HG03097 (cell line): ENCODE measurements at regions not wholly inside any gene's neighbourhood (a gene's known extent, or its start where the extent isn't known, plus 50 kb on each side); places are given as distances from the start of the nearest gene placed in this dataset.

ENCODE experiments used
- ATAC-seq: cut with Tn5 transposase; IDR thresholded peaks from one replicate; pipeline ENCODE4 v1.9.1; 2021; ENCODE audit not compliant: unreplicated experiment, low FRiP score

DNA sequence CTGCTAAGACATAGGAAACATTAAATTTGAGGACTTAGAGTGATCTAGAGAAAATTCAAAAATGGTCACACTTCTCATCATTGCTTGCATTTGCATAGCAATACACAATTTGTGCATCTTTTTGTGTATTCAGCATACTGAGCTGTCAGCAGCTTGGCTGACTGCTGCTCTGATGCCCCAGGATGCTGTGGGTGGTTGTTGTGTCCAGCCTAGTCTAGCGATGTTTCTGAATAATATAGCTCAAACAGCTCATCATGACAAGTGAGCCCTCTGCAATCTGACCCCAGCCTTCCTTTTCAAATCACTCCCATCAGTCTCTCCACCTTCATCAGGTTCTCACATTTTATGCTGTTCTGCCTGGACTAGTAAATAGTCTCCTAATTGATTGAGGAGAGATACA is 483.7 kb upstream of the SPHKAP start:
- ATAC-seq: no peak

DNA sequence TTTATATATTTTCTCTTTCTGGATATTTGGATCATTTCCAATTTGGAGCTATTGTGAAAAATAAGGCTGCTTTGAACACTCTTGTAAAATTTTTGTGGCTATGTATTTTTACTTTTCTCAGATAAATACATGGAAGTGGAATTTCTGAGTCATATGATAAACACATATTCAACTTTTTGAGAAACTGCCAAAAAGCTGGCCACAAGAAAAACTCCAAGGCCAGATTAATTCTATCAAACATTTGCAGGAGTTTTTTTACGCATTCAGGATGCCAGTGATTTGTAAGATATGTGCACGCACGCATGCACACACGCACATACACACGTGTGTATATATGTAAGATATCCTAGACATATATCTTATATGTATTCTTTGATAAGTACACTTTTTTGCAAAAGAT is 477.5 kb upstream of the SPHKAP start:
- ATAC-seq: no peak

DNA sequence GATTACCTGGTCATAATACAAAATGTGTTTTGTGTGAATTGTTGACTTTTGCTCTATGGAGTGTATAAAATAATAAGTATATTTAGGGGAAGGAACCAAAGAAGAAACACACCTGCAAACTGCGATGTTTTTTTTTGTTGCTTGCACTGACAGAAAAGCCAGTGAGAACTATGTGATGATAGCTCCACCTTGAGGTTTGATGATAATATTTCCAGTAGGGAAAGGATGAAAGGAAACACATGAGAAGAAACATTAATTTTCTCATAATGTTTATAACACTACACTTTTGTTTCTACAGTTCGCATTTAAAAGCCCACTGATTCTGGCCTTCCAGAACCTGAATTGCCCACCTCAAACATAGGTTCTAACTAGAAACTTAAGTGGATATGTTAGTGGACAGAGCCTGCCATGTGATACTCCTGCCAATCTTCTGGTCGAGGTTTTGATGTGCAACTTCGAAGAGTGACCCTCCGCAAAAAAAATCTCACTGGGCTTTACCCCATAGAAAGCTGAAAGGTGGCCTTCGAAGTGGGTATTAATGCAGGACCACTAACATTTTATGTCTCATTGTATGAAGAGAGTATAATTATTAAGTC is 476.4 kb upstream of the SPHKAP start:
- no peak for ATAC-seq

- no peak for ATAC-seq
These were observed 473.8 kb upstream of the SPHKAP start for GRCh38 chr2:228655331-228655730.

DNA sequence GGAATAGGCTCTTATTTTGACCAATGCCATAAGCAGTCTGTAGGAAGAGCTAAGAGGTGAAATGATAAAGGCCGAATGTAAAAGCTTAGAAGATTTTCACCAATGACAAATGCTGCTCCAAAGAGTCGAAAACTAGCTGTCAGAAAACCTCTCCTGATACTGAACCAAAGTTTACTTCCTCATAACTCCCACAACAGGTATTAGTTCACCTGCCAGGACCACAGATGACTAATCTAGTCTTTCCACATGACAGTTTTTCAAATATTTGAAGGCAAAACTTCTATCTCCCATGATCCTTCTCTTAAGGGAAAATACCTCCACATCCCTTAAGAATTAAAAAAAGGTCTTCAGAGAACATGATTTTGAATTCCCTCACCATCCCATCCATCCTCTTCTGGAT is 473.2 kb upstream of the SPHKAP start:
- ATAC-seq: no peak

DNA sequence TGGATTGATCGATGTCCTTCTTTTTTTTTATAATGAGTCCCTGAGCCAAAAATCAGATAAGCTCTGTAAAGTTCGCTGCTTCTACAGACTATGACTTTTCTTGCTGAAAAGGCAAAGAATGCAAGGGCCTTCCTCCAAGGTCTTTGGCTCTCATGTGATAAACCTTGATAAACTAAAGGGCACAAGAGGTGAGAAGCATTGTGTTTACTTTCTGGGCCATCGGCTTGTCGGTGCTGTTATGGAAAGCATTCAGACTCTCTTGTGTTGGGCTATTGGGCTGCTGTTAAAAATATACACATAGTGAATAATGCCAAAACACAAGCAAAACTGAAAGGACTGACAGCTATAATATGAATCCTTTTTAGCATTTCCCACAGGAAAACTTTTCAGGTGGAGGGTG is 472.4 kb upstream of the SPHKAP start:
- no peak for ATAC-seq

- no peak for ATAC-seq
These were observed 470.9 kb upstream of the SPHKAP start for GRCh38 chr2:228652366-228652765.

DNA sequence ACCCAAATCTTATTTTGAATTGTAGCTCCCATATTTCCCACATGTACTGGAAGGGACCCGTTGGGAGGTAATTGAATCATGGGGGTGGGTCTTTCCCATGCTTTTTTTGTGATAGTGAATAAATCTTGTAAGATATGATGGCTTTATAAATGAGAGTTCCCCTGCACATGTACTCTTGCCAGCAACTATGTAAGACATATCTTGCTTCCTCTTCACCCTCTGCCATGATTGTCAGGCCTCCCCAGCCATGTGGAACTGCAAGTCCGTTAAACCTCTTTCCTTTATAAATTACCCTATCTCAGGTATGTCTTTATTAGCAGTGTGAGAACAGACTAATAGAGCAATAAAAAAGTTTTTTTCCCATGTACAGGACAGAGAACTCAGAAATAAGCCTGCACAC is 468.4 kb upstream of the SPHKAP start:
- no peak for ATAC-seq

DNA sequence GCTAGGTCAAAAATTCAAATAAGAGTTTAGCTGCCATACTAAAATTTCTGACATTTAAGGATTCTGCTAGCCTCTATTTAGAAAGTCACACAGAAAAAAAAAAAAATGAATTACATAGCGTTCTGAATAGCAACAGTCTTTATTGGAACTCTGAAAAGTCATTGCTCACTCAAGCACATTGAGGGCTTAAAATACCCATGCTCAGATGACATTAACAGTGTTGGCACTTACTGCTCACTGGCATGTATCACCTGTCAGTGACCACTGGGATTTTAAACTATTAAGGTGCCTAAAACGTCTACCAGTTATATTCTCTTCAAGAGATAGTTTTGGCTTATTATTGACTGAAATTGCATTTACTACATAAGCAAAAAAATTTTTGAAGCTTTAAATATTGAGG is 468.0 kb upstream of the SPHKAP start:
- no peak for ATAC-seq

- no peak for ATAC-seq
These were observed 467.1 kb upstream of the SPHKAP start for GRCh38 chr2:228648541-228648940.

DNA sequence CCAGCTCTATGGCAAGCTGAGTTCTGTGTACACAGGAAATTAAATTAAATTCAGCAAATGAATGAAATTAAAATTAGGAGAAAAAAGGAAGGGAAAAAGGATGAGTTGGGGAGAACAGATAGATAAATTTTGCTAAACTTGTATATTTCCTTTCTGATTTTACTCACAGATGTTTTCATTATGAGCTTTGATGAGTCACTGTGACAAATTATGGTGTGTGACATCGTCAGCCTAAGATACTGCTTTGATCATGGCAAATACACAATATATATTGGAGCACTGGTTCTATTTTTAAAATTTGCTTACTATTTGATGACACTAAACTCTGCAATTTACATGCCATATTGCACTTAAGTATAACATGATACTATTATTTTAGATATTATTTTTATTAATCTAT is 464.6 kb upstream of the SPHKAP start:
- no peak for ATAC-seq

GRCh38 chr2:228644199-228644598 is 462.7 kb upstream of the SPHKAP start:
- ATAC-seq: no peak

DNA sequence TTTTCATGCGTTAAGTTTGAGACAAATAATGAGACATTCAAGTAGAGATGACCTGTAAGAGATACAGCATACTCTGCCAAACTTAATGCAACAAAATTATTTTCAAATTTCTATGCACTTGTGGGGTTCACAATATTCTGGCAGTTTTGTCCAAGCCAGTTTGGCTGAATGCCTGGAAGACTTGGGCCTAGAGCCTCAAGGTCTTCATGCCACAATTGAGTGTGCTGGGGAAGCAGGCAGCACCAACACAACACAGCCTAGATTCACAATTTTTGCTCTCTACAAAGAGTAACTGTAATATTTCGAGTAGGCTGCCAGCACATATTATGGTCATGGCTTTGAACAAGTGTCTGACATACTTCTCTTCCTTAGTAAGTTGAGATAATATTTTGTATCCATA is 461.4 kb upstream of the SPHKAP start:
- ATAC-seq: no peak

- no peak for ATAC-seq
These were observed 449.3 kb upstream of the SPHKAP start for GRCh38 chr2:228630786-228631185.

DNA sequence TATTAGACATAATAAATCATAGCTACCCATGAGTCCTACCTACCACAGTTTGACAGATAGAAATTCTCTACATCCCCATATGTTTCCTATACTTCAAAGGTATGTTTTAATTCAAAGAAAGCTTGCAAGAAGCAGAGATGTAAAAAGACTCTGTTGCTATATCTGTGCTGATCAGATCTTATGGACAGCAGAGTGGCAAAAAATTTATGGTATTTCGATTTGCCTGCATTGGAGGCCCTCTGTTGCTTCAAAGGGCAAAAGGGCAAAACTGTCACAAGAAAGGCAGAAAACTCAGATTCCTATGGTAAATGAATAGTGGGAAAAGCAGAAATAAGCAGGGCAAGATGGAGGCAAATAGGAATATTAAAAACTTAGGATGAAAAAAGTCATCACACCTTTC is 447.8 kb upstream of the SPHKAP start:
- no peak for ATAC-seq

DNA sequence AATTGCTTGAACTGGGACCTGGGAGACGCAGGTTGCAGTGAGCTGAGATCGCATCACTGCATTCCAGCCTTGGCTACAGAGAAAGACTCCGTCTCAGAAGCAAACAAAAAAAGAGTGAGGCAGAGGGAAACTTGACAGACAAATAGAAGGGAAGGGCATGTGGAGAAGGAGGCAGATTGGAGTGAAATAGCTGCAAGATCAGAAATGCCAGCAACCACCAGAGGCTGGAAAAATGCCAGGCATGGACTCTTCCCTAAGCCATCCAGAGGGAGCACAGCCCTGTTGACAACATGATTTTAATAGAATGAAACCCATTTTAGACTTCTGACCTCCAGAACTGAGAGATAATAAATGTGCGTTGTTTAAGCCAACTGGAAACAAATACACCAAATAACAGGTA is 447.2 kb upstream of the SPHKAP start:
- ATAC-seq: no peak

DNA sequence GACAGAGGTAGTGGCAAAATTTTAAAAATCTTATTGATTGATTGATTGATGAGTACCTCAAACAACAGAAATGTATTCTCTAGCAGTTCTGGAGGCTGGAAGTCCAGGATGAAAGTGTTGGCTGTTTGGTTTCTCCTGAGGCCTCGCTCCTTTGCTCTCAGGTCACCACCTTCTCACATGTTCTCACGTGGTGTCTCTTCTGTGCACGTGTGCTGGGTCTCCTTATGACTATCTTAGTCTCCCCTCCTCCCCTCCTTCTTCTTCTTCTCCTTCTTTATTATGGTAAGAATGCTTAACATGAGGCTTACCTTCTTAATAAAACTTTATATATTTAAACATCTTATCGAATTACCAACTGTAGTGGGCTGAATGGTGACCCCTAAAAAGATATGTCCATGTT is 446.0 kb upstream of the SPHKAP start:
- ATAC-seq: no peak

DNA sequence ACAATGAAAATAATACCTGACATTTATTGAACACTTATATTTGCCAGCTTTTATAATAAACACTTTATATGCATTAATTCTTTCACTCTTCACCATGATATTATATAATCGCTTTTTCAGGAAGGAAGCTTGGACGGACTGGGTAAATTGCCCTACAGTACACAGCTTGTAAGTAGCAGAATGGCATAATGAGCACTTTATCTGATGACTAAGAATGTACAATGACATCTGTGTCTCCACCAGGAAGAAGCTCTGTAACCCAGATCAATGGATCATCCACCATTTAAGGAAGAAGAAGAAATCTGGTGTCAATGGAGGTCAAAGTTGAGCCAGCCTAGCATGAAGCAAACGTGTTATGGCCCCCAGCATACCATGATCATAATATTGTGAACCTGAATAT is 444.0 kb upstream of the SPHKAP start:
- ATAC-seq: no peak

- ATAC-seq: no peak
These were observed 443.2 kb upstream of the SPHKAP start for GRCh38 chr2:228624733-228625132.

- ATAC-seq: no peak
These were observed 434.0 kb upstream of the SPHKAP start for GRCh38 chr2:228615496-228615895.

DNA sequence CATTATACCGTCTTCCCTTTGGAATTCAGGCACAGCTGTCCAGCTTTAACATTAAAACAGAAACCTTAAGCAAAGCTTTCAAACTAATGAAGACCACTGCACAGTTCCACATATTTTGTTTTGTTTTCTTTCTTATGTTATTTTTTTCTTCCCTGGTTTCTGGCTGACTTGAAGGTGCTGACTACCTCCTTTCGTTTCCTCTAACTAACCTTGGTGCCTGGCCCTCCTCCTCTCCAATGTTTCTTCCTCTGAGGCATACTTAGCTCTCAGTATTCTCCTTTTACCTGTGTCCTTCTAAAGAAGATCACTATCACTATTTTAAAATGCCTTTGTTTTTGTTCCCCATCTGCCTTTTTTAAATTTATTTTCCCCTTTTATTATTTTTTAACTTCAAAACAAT is 433.3 kb upstream of the SPHKAP start:
- ATAC-seq: no peak

DNA sequence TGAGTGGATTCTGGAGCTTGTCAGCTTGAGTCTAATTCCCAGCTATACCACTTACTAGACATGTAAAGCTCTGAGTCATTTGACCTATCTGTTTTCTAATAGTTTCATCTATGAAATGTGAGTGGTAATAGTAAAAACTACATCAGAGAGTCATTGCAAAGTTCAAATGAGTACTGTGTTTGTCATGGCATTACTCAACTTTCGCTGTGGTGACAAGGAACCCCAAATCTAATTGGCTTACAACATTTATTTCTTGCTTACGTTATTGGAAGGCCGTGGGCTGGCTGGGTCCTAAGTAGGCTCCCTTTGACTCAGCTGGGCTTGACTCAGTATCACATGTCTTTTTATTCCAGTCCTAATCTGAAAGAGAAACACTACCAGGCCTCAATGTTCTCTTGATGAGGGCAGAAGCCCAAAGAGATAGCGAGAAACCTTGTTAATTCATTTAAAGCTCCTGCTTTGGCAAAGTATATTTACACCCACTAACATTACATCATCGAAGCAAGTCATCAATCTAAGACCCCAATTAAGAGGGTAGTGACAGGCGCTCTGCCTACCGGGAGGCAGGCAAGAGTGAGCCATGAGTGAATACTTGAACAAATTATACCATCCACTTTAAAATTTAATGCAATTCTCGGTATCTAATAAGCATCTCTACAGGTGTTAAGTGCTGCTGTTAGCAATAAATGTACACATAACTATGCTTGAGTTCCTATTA is 431.8 kb upstream of the SPHKAP start:
- no peak for ATAC-seq

DNA sequence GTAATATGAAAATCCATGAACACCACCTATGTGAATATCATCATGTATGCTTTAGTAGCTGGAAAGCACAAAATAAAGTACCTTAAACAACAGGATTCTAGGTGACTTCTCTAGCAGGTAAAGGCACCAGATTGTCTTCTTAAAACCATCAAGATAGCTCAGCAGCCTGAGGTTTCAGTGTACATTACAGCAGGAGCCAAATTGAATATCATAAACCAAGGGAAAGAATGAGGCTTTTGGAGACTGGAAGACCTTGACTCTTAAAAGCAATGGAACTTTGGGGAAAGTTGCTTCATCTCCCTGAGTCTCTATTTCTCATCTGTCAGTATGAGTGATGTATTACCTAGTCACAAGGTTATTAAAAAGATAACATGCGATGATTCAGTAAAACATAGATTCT is 429.7 kb upstream of the SPHKAP start:
- no peak for ATAC-seq
